IPS DF 6.9 (cell line): ENCODE measurements at regions not wholly inside any gene's neighbourhood (a gene's known extent, or its start where the extent isn't known, plus 50 kb on each side); places are given as distances from the start of the nearest gene placed in this dataset.
"Not testable (repeated sequence)": the region's sequence is repeated elsewhere in the genome, so short reads cannot be mapped to it uniquely, and the experiment has no call there.

Experiments
- DNase-seq: peaks from one replicate; pipeline ENCODE4 v3.0.0-alpha.2; 2013; ENCODE audit warnings: low read depth, low spot score
- H3K27ac ChIP-seq: one replicate; pipeline ENCODE4 v1.5.1; 2013; ENCODE audit warnings: low read length, control low read depth
- H3K27me3 ChIP-seq: 2 replicates; pipeline ENCODE4 v1.6.1; 2013; ENCODE audit warnings: mild to moderate bottlenecking, low read length; ENCODE audit not compliant: control insufficient read depth, insufficient read depth
- H3K36me3 ChIP-seq: 2 replicates; pipeline ENCODE4 v1.6.1; 2013; ENCODE audit warnings: low read length; ENCODE audit not compliant: control insufficient read depth, insufficient read depth
- H3K4me1 ChIP-seq: 2 replicates; pipeline ENCODE4 v1.6.1; 2013; ENCODE audit warnings: low read length; ENCODE audit not compliant: control insufficient read depth, insufficient read depth
- H3K4me3 ChIP-seq: 2 replicates; pipeline ENCODE4 v1.5.1; 2013; ENCODE audit warnings: mild to moderate bottlenecking, low read length
- H3K9me3 ChIP-seq: 2 replicates; pipeline ENCODE4 v1.6.1; 2013; ENCODE audit warnings: low read length, inconsistent platforms; ENCODE audit not compliant: control insufficient read depth, insufficient read depth
- WGBS: extraction: QIAGEN DNeasy Blood & Tissue Kit; methylation state at CpG from one replicate; pipeline ENCODE4 v1.1.7; 2013; ENCODE audit warnings: mixed read lengths, missing lambda C conversion rate; ENCODE audit not compliant: insufficient read length, insufficient coverage; 5-methylcytosine and 5-hydroxymethylcytosine counted together

- WGBS = no CpG with 5 or more reads among the region's 3 CpGs
- Histone ChIP-seq H3K27me3 (no peaks in the 10 kb centered on the region), H3K4me1 (no peaks in the 10 kb centered on the region), H3K27ac (no peak overlapping the region), H3K9me3 (no peaks in the 10 kb centered on the region), H3K4me3 (no peak overlapping the region), H3K36me3 (no peaks in the 10 kb centered on the region)
- no peak for DNase-seq
These were observed 241.3 kb upstream of the ZNF804A start for GRCh38 chr2:184357033-184357432.

GRCh38 chr2:184359379-184359778 lies 238.9 kb upstream of the ZNF804A start:
- Histone ChIP-seq H3K27ac (no peak overlapping the region), H3K4me3 (no peak overlapping the region), H3K36me3 (no peaks in the 10 kb centered on the region), H3K4me1 (no peaks in the 10 kb centered on the region), H3K27me3 (no peaks in the 10 kb centered on the region), H3K9me3 (no peaks in the 10 kb centered on the region)
- DNase-seq = no peak
- WGBS = 100% methylated on average over 1 of the region's 2 CpGs

GRCh38 chr2:184363213-184363612 lies 235.1 kb upstream of the ZNF804A start:
- Histone ChIP-seq H3K27ac (no peak overlapping the region), H3K9me3 (no peaks in the 10 kb centered on the region), H3K4me3 (no peak overlapping the region), H3K27me3 (no peaks in the 10 kb centered on the region), H3K36me3 (no peaks in the 10 kb centered on the region), H3K4me1 (no peaks in the 10 kb centered on the region)
- no CpG with 5 or more reads among the region's 5 CpGs for WGBS
- DNase-seq = no peak

GRCh38 chr2:184367211-184367610 lies 231.1 kb upstream of the ZNF804A start:
- H3K9me3 ChIP-seq = no peaks in the 10 kb centered on the region
- H3K4me1 ChIP-seq = no peaks in the 10 kb centered on the region
- whole genome bisulfite sequencing = no CpG with 5 or more reads among the region's 4 CpGs
- DNase-seq = no peak
- H3K4me3 ChIP-seq = no peak overlapping the region
- no peak overlapping the region for H3K27ac ChIP-seq
- no peaks in the 10 kb centered on the region for H3K36me3 ChIP-seq
- no peaks in the 10 kb centered on the region for H3K27me3 ChIP-seq

GRCh38 chr2:184369307-184369706 lies 229.0 kb upstream of the ZNF804A start:
- no peaks in the 10 kb centered on the region for H3K9me3 ChIP-seq
- WGBS = no CpG with 5 or more reads among the region's 5 CpGs
- no peak for DNase-seq
- H3K4me1 ChIP-seq = no peaks in the 10 kb centered on the region
- no peaks in the 10 kb centered on the region for H3K36me3 ChIP-seq
- H3K4me3 ChIP-seq = no peak overlapping the region
- H3K27ac ChIP-seq = no peak overlapping the region
- no peaks in the 10 kb centered on the region for H3K27me3 ChIP-seq

- H3K36me3 ChIP-seq = no peaks in the 10 kb centered on the region
- no peaks in the 10 kb centered on the region for H3K27me3 ChIP-seq
- no peak overlapping the region for H3K27ac ChIP-seq
These were observed 227.4 kb upstream of the ZNF804A start for GRCh38 chr2:184370954-184371353.

GRCh38 chr2:184371641-184372040 lies 226.7 kb upstream of the ZNF804A start:
- no CpG with 5 or more reads among the region's 1 CpG for WGBS
- DNase-seq = no peak
- H3K27ac ChIP-seq = no peak overlapping the region
- H3K4me1 ChIP-seq = no peaks in the 10 kb centered on the region
- H3K9me3 ChIP-seq = no peaks in the 10 kb centered on the region
- no peaks in the 10 kb centered on the region for H3K36me3 ChIP-seq
- H3K27me3 ChIP-seq = no peaks in the 10 kb centered on the region
- no peak overlapping the region for H3K4me3 ChIP-seq

More at GRCh38 chr2:184370954-184371353, 227.4 kb upstream of the ZNF804A start:
- H3K9me3 ChIP-seq = no peaks in the 10 kb centered on the region
- no peak for DNase-seq
- H3K4me3 ChIP-seq = no peak overlapping the region
- H3K4me1 ChIP-seq = no peaks in the 10 kb centered on the region

- Histone ChIP-seq H3K4me1 (no peaks in the 10 kb centered on the region), H3K4me3 (no peak overlapping the region), H3K36me3 (no peaks in the 10 kb centered on the region), H3K27me3 (no peaks in the 10 kb centered on the region), H3K9me3 (no peaks in the 10 kb centered on the region), H3K27ac (no peak overlapping the region)
- no peak for DNase-seq
These were observed 225.8 kb upstream of the ZNF804A start for GRCh38 chr2:184372484-184372883.

GRCh38 chr2:184394642-184395041 lies 203.7 kb upstream of the ZNF804A start:
- Histone ChIP-seq H3K4me1 (no peaks in the 10 kb centered on the region), H3K27me3 (no peaks in the 10 kb centered on the region), H3K36me3 (no peaks in the 10 kb centered on the region), H3K9me3 (no peaks in the 10 kb centered on the region), H3K27ac (no peak overlapping the region), H3K4me3 (no peak overlapping the region)
- no peak for DNase-seq

- no peak for DNase-seq
- H3K27ac ChIP-seq = no peak overlapping the region
- H3K27me3 ChIP-seq = no peaks in the 10 kb centered on the region
- no peak overlapping the region for H3K4me3 ChIP-seq
- no peaks in the 10 kb centered on the region for H3K36me3 ChIP-seq
- H3K4me1 ChIP-seq = no peaks in the 10 kb centered on the region
- no peaks in the 10 kb centered on the region for H3K9me3 ChIP-seq
These were observed 195.9 kb upstream of the ZNF804A start for GRCh38 chr2:184402381-184402780.

GRCh38 chr2:184407041-184407630 lies 191.2 kb upstream of the ZNF804A start:
- H3K27ac ChIP-seq, H3K36me3 ChIP-seq, H3K9me3 ChIP-seq, H3K4me1 ChIP-seq, H3K4me3 ChIP-seq, H3K27me3 ChIP-seq, DNase-seq: not testable (repeated sequence)
- WGBS = no CpG with 5 or more reads among the region's 7 CpGs
